SU-DHL-6 (cell line): ENCODE measurements at regions not wholly inside any gene's neighbourhood (a gene's known extent, or its start where the extent isn't known, plus 50 kb on each side); places are given as distances from the start of the nearest gene placed in this dataset.

ENCODE experiments used
- EZH2phosphoT487 ChIP-seq: fragments of 200-600 bp; sonication (generic), shearing (Covaris generic); conservative IDR thresholded peaks from 2 replicates; pipeline ENCODE4 v1.6.1; 2018; ENCODE audit warnings: mild to moderate bottlenecking, antibody characterized with exemption, low read length, moderate library complexity, mixed read lengths
- TF ChIP-seq, protein P1 (sequence below): fragments of 200-600 bp; sonication (generic); IDR thresholded peaks from one replicate; pipeline ENCODE4 v1.5.1; 2017; ENCODE audit warnings: antibody characterized with exemption, mild to moderate bottlenecking, low read length, moderate library complexity; ENCODE audit not compliant: insufficient read depth, poor library complexity, severe bottlenecking

DNA sequence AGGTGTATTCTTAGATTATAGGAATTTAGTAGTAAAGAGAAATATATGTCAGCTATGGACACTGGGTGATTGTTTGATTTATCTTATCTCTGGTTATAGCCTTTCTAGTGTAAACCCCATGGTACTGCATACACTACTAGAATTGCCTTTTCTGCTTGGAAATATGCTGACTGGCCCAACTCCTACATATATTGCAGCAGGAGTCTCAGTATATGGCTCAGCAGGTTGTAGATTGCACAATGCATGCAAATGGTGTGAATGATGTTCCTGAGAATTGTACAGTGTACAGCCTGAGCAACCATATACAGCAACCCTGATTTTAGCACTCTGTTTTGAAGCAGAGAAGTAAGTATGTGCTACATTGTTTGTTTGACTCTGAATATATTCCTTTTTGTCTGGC lies 153.4 kb upstream of the NPY start:
- TF ChIP-seq, protein P1, sequence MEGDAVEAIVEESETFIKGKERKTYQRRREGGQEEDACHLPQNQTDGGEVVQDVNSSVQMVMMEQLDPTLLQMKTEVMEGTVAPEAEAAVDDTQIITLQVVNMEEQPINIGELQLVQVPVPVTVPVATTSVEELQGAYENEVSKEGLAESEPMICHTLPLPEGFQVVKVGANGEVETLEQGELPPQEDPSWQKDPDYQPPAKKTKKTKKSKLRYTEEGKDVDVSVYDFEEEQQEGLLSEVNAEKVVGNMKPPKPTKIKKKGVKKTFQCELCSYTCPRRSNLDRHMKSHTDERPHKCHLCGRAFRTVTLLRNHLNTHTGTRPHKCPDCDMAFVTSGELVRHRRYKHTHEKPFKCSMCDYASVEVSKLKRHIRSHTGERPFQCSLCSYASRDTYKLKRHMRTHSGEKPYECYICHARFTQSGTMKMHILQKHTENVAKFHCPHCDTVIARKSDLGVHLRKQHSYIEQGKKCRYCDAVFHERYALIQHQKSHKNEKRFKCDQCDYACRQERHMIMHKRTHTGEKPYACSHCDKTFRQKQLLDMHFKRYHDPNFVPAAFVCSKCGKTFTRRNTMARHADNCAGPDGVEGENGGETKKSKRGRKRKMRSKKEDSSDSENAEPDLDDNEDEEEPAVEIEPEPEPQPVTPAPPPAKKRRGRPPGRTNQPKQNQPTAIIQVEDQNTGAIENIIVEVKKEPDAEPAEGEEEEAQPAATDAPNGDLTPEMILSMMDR, result no peak
- TF ChIP-seq EZH2phosphoT487, result no peak
